ENCODE measurements at regions not wholly inside any gene's neighbourhood (a gene's known extent, or its start where the extent isn't known, plus 50 kb on each side); places are given as distances from the start of the nearest gene placed in this dataset.

DNA sequence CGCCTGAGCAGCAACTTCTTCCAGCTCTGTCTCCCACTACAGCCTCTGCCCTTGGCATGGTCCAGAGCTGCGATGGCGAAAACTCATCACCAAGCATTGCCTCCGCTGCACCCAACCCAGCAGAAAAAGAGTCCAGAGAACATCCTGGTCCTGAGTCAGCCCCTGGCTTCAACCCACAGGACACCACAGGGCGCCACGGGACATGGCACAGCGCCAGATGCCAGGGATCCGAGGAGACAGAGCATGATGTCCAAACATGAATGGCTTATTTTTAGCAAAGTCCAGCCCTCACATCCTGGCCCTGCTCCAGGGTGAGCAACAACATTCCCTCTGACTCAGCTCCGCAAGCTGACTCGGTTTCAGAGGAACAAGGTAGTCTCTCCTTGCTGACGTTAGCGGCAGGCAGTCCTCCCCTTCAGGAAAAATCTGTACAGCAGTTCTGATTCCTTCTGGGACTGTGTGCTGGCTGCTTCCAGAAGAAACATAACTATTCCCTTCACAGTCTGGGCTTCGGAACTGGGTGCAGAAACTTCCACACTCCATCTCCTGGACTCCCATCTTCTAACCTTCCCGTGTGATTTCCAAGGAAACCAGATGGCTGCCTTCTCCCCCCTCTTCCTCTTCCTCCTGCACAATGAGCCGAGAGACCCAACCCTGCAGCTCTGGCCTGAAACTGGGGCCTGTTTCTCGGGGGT, 131.3 kb downstream of the TOMM20 start (continued):
- TF ChIP-seq EGR2 (tag by site-specific recombination; IDR thresholded peaks at IDR 0.05; ENCODE audit: low read depth) = 0 out of 2 replicates have a peak, but pooled peaks have one; percentile 22
- no peak for TF ChIP-seq ZNF658 (tag by site-specific recombination; IDR thresholded peaks at IDR 0.05)
- peak; percentile 36; the same call in 1 of the 2 replicates for TF ChIP-seq WT1 (tag by site-specific recombination; IDR thresholded peaks at IDR 0.05)
- TF ChIP-seq ZNF202 (tag by site-specific recombination; IDR thresholded peaks at IDR 0.05; ENCODE audit: borderline replicate concordance) = no peak
- TF ChIP-seq, protein P1, sequence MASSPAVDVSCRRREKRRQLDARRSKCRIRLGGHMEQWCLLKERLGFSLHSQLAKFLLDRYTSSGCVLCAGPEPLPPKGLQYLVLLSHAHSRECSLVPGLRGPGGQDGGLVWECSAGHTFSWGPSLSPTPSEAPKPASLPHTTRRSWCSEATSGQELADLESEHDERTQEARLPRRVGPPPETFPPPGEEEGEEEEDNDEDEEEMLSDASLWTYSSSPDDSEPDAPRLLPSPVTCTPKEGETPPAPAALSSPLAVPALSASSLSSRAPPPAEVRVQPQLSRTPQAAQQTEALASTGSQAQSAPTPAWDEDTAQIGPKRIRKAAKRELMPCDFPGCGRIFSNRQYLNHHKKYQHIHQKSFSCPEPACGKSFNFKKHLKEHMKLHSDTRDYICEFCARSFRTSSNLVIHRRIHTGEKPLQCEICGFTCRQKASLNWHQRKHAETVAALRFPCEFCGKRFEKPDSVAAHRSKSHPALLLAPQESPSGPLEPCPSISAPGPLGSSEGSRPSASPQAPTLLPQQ (tag by site-specific recombination; IDR thresholded peaks at IDR 0.05) = peak; percentile 91
- no peak for TF ChIP-seq ZBTB7A (tag by site-specific recombination; IDR thresholded peaks at IDR 0.05; ENCODE audit: low read depth)

DNA sequence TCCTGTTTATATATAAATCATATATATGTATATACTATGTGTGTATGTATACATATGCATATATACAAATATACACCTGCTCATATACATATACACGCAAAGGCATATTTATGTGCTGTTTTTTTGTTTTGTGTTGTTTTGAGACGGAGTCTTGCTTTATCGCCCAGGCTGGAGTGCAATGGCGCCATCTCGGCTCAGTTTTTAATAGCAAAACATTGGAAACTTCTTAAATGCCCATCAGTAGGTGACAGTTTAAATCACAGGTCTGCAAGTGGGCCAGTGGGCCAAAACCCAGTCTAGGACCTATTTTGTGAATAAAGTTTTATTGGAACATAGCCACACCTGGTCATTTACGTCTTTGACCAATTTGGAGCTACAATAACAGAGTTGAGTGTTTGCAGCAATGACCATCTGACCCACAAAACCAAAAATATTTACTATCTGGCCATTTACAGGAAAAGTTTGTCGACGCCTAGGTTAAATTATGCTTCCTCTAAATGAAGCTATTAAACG, 132.3 kb downstream of the TOMM20 start:
- Histone ChIP-seq H3K27ac (ENCODE audit: extremely low read depth, low read depth, low read length) (no peak overlapping the region), H3K9me3 (ENCODE audit: control insufficient read depth, insufficient read depth, low read depth, low read length) (no peaks in the 10 kb centered on the region), H3K36me3 (ENCODE audit: control insufficient read depth in 2 of 2, insufficient read depth in 1 of 2, low read length in 2 of 2) (no peaks in the 10 kb centered on the region), H3K4me3 (ENCODE audit: low read depth, low read length) (no peak overlapping the region), H3K4me1 (ENCODE audit: control insufficient read depth, insufficient read depth, low read length) (peaks cover 18% of the 10 kb centered on the region)
- TF ChIP-seq, protein P2, sequence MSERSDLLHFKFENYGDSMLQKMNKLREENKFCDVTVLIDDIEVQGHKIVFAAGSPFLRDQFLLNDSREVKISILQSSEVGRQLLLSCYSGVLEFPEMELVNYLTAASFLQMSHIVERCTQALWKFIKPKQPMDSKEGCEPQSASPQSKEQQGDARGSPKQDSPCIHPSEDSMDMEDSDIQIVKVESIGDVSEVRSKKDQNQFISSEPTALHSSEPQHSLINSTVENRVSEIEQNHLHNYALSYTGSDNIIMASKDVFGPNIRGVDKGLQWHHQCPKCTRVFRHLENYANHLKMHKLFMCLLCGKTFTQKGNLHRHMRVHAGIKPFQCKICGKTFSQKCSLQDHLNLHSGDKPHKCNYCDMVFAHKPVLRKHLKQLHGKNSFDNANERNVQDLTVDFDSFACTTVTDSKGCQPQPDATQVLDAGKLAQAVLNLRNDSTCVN (tag by site-specific recombination; optimal IDR thresholded peaks at IDR 0.05) = no peak
- ChIA-PET POLR2A (interaction anchor here (0.7 to 2.4 kb wide), 4 partner anchors 9 to 386 kb away, joined by 3 to 5 read pairs (median 4); partner anchors contain the start of gene IRF2BP2), CTCF (interaction anchor here (0.7 to 1.4 kb wide), 7 partner anchors 13 to 497 kb away, joined by 3 to 4 read pairs (median 3); no protein-coding TSS in a partner anchor)

DNA sequence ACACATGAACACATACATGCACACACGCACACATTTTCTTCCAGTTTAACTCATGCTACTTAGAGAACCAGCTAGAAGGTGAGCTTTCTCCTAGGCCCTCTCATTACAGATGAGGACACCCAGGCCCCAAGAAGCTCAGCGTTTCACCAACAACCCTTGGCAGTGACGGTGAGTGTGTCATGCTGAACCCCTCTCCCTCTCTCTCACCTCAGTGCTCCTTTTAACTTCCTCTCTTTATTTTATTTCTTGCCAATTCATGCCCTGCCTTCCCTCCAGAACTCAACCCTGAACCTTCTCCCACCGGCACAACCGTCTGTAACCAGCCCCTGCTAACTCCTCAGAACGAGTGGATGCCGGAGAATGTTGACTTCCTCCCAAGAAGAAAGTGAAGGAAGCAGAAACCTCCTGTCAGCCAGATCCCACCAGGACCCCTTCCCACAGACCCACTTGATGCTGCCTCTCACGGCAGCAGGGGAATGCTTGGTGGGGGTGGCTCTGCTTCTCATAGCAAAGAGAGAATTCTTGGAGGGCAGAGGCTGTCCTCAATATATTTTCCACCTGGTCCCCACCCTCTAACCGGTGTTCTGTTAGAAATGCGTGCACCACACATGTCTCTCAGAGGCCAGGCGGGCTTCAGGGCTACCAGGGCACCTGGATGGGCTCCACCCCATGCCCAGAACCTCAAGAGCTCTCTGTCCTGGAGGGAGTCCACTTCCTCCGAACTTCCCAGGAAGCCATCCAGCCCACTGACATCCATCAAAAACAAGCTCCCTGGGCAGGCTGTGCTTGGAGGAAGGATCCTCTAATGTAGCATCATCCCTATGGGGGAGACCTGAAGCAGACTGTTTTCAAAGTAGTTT, 134.0 kb downstream of the TOMM20 start:
- ChIA-PET POLR2A (interaction anchor here (0.6 kb wide), 1 partner anchor 372 kb away, joined by 3 read pairs; no protein-coding TSS in a partner anchor), CTCF (interaction anchor here (0.6 to 1.0 kb wide), 3 partner anchors 8 to 497 kb away, joined by 3 to 4 read pairs (median 3); no protein-coding TSS in a partner anchor)
- H3K4me1 ChIP-seq (ENCODE audit: control insufficient read depth, insufficient read depth, low read length) = peaks cover 18% of the 10 kb centered on the region
- no peak overlapping the region for H3K4me3 ChIP-seq (ENCODE audit: low read depth, low read length)
- H3K27ac ChIP-seq (ENCODE audit: extremely low read depth, low read depth, low read length) = no peak overlapping the region
- H3K9me3 ChIP-seq (ENCODE audit: control insufficient read depth, insufficient read depth, low read depth, low read length) = no peaks in the 10 kb centered on the region
- H3K36me3 ChIP-seq (ENCODE audit: control insufficient read depth in 2 of 2, insufficient read depth in 1 of 2, low read length in 2 of 2) = no peaks in the 10 kb centered on the region
- TF ChIP-seq ZFP3 (tag by site-specific recombination; IDR thresholded peaks at IDR 0.05; ENCODE audit: low read depth) (no peak), ZNF169 (tag by site-specific recombination; IDR thresholded peaks at IDR 0.05) (no peak), YY2 (tag by site-specific recombination; IDR thresholded peaks at IDR 0.05) (no peak), ZNF354C (tag by site-specific recombination; IDR thresholded peaks at IDR 0.05; ENCODE audit: borderline replicate concordance, low read depth) (no peak), ZNF48 (tag by site-specific recombination; IDR thresholded peaks at IDR 0.05) (no peak), ZNF660 (tag by site-specific recombination; IDR thresholded peaks at IDR 0.05) (no peak), ZNF19 (tag by site-specific recombination; IDR thresholded peaks at IDR 0.05; ENCODE audit: low read depth) (no peak), BCL11A (tag by site-specific recombination; IDR thresholded peaks at IDR 0.05; ENCODE audit: low read depth) (no peak), EGR2 (tag by site-specific recombination; IDR thresholded peaks at IDR 0.05; ENCODE audit: low read depth) (no peak), ZXDB (tag by site-specific recombination; IDR thresholded peaks at IDR 0.05) (no peak)
- TF ChIP-seq, protein P3, sequence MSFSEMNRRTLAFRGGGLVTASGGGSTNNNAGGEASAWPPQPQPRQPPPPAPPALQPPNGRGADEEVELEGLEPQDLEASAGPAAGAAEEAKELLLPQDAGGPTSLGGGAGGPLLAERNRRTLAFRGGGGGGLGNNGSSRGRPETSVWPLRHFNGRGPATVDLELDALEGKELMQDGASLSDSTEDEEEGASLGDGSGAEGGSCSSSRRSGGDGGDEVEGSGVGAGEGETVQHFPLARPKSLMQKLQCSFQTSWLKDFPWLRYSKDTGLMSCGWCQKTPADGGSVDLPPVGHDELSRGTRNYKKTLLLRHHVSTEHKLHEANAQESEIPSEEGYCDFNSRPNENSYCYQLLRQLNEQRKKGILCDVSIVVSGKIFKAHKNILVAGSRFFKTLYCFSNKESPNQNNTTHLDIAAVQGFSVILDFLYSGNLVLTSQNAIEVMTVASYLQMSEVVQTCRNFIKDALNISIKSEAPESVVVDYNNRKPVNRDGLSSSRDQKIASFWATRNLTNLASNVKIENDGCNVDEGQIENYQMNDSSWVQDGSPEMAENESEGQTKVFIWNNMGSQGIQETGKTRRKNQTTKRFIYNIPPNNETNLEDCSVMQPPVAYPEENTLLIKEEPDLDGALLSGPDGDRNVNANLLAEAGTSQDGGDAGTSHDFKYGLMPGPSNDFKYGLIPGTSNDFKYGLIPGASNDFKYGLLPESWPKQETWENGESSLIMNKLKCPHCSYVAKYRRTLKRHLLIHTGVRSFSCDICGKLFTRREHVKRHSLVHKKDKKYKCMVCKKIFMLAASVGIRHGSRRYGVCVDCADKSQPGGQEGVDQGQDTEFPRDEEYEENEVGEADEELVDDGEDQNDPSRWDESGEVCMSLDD (tag by site-specific recombination; IDR thresholded peaks at IDR 0.05) = no peak
- TF ChIP-seq, protein P4, sequence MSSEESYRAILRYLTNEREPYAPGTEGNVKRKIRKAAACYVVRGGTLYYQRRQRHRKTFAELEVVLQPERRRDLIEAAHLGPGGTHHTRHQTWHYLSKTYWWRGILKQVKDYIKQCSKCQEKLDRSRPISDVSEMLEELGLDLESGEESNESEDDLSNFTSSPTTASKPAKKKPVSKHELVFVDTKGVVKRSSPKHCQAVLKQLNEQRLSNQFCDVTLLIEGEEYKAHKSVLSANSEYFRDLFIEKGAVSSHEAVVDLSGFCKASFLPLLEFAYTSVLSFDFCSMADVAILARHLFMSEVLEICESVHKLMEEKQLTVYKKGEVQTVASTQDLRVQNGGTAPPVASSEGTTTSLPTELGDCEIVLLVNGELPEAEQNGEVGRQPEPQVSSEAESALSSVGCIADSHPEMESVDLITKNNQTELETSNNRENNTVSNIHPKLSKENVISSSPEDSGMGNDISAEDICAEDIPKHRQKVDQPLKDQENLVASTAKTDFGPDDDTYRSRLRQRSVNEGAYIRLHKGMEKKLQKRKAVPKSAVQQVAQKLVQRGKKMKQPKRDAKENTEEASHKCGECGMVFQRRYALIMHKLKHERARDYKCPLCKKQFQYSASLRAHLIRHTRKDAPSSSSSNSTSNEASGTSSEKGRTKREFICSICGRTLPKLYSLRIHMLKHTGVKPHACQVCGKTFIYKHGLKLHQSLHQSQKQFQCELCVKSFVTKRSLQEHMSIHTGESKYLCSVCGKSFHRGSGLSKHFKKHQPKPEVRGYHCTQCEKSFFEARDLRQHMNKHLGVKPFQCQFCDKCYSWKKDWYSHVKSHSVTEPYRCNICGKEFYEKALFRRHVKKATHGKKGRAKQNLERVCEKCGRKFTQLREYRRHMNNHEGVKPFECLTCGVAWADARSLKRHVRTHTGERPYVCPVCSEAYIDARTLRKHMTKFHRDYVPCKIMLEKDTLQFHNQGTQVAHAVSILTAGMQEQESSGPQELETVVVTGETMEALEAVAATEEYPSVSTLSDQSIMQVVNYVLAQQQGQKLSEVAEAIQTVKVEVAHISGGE (tag by site-specific recombination; conservative IDR thresholded peaks at IDR 0.05; ENCODE audit: low read depth) = no peak

All from HEK293 (cell line).